Skeletal muscle satellite cell (primary cell): ENCODE measurements at regions not wholly inside any gene's neighbourhood (a gene's known extent, or its start where the extent isn't known, plus 50 kb on each side); places are given as distances from the start of the nearest gene placed in this dataset.
A peak's percentile ranks its signal among the peaks of the same experiment; 100 is the strongest.

Source experiments
- H3K27me3 ChIP-seq: 2 replicates; pipeline ENCODE4 v1.7.0; 2013; ENCODE audit warnings: low read length; ENCODE audit not compliant: control insufficient read depth, insufficient read depth
- H3K36me3 ChIP-seq: 2 replicates; pipeline ENCODE4 v1.7.0; 2013; ENCODE audit warnings: mild to moderate bottlenecking, control low read depth, low read length; ENCODE audit not compliant: insufficient read depth
- H3K4me1 ChIP-seq: 2 replicates; pipeline ENCODE4 v1.7.0; 2013; ENCODE audit warnings: low read length; ENCODE audit not compliant: control insufficient read depth, insufficient read depth
- H3K4me2 ChIP-seq: 2 replicates; pipeline ENCODE4 v1.7.0; 2013; ENCODE audit warnings: mild to moderate bottlenecking, low read length
- H3K4me3 ChIP-seq: 2 replicates; pipeline ENCODE4 v1.7.0; 2013; ENCODE audit warnings: low read length
- H3K9ac ChIP-seq: 2 replicates; pipeline ENCODE4 v1.7.0; 2013; ENCODE audit warnings: mild to moderate bottlenecking, low read depth, low read length, moderate library complexity
- H3K9me3 ChIP-seq: replicated peaks from 2 replicates; pipeline ENCODE4 v1.7.0; 2013; ENCODE audit warnings: mild to moderate bottlenecking, control low read depth, low read length

- H3K4me1 ChIP-seq: peaks cover 4% of the 10 kb centered on the region
- no peak overlapping the region for H3K4me2 ChIP-seq
- H3K36me3 ChIP-seq: no peaks in the 10 kb centered on the region
Observed at GRCh38 chrX:20369468-20369867, 102.8 kb upstream of the RPS6KA3 start.

GRCh38 chrX:20364238-20364637 lies 97.5 kb upstream of the RPS6KA3 start:
- Histone ChIP-seq H3K4me3 (no peak overlapping the region), H3K4me2 (no peak overlapping the region), H3K9me3 (no peaks in the 10 kb centered on the region), H3K4me1 (peaks cover 21% of the 10 kb centered on the region), H3K27me3 (no peaks in the 10 kb centered on the region), H3K36me3 (no peaks in the 10 kb centered on the region), H3K9ac (no peak overlapping the region)

More at GRCh38 chrX:20369468-20369867, 102.8 kb upstream of the RPS6KA3 start:
- H3K27me3 ChIP-seq: no peaks in the 10 kb centered on the region
- no peak overlapping the region for H3K4me3 ChIP-seq
- H3K9me3 ChIP-seq: no peaks in the 10 kb centered on the region
- H3K9ac ChIP-seq: no peak overlapping the region

DNA sequence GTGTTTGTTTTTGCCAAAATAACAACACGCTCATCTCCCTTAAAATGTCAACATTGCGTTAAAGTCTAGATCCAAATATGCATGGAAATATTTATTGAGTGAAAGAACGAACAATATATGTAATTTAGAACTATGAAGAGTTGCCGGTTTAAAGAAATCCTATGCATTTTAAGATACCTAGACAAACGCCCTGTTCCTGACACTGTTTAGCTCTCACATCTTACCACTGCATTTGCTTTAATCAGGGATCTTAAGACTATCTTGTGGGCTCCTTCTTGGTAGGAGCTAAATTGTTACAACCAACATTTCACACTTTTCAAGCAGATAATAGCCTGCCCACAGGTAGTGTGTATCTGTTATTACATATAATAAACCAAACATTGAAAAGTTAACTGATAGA lies 96.6 kb upstream of the RPS6KA3 start:
- peaks cover 21% of the 10 kb centered on the region for H3K4me1 ChIP-seq
- H3K36me3 ChIP-seq: no peaks in the 10 kb centered on the region
- peak overlapping the region; percentile 58 for H3K9ac ChIP-seq
- H3K4me3 ChIP-seq: peak overlapping the region; percentile 17
- no peaks in the 10 kb centered on the region for H3K9me3 ChIP-seq
- no peaks in the 10 kb centered on the region for H3K27me3 ChIP-seq
- peak overlapping the region; percentile 56 for H3K4me2 ChIP-seq

- peak overlapping the region; percentile 48 for H3K4me3 ChIP-seq
- H3K9ac ChIP-seq: peak overlapping the region; percentile 58
- H3K27me3 ChIP-seq: no peaks in the 10 kb centered on the region
- H3K4me2 ChIP-seq: peak overlapping the region; percentile 56
- no peaks in the 10 kb centered on the region for H3K9me3 ChIP-seq
- peaks cover 21% of the 10 kb centered on the region for H3K4me1 ChIP-seq
- no peaks in the 10 kb centered on the region for H3K36me3 ChIP-seq
Observed at GRCh38 chrX:20362268-20363267, 95.9 kb upstream of the RPS6KA3 start.

- Histone ChIP-seq H3K9me3 (no peaks in the 10 kb centered on the region), H3K27me3 (no peaks in the 10 kb centered on the region), H3K4me3 (peak overlapping the region; percentile 48), H3K4me2 (peak overlapping the region; percentile 56), H3K4me1 (peaks cover 21% of the 10 kb centered on the region), H3K9ac (peak overlapping the region; percentile 58), H3K36me3 (no peaks in the 10 kb centered on the region)
Observed at GRCh38 chrX:20361890-20362262, 95.2 kb upstream of the RPS6KA3 start.

- Histone ChIP-seq H3K4me1 (peaks cover 21% of the 10 kb centered on the region), H3K4me2 (peak overlapping the region; percentile 56), H3K9ac (peak overlapping the region; percentile 29), H3K27me3 (no peaks in the 10 kb centered on the region), H3K4me3 (peak overlapping the region; percentile 31), H3K9me3 (no peaks in the 10 kb centered on the region), H3K36me3 (no peaks in the 10 kb centered on the region)
Observed at GRCh38 chrX:20361081-20361889, 94.6 kb upstream of the RPS6KA3 start.

- no peak overlapping the region for H3K9ac ChIP-seq
- no peak overlapping the region for H3K4me3 ChIP-seq
- H3K4me2 ChIP-seq: no peak overlapping the region
- H3K36me3 ChIP-seq: no peaks in the 10 kb centered on the region
- no peaks in the 10 kb centered on the region for H3K27me3 ChIP-seq
- no peaks in the 10 kb centered on the region for H3K9me3 ChIP-seq
- no peaks in the 10 kb centered on the region for H3K4me1 ChIP-seq
Observed at GRCh38 chrX:20355187-20355586, 88.5 kb upstream of the RPS6KA3 start.

DNA sequence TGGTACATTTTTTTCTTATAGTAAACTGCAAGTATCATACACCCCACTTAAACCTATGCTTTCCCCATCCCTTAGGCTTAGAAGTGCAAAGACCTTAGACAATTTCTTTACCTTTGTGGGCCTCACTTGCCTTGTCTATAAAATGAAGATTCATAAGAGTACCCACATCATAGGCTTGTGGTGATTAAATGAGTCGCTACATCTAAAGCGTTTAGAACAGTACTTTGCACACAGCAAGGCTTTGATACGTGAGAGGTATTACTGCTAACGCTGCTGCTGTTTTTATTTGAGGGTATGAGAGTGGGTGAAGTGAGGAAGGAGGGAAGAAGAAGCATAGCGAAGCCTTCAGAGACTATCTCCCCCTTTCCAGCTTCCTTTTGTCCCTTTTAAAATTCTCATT lies 87.8 kb upstream of the RPS6KA3 start:
- no peak overlapping the region for H3K4me2 ChIP-seq
- H3K36me3 ChIP-seq: no peaks in the 10 kb centered on the region
- H3K9me3 ChIP-seq: no peaks in the 10 kb centered on the region
- no peak overlapping the region for H3K9ac ChIP-seq
- no peaks in the 10 kb centered on the region for H3K4me1 ChIP-seq
- no peak overlapping the region for H3K4me3 ChIP-seq
- H3K27me3 ChIP-seq: no peaks in the 10 kb centered on the region

DNA sequence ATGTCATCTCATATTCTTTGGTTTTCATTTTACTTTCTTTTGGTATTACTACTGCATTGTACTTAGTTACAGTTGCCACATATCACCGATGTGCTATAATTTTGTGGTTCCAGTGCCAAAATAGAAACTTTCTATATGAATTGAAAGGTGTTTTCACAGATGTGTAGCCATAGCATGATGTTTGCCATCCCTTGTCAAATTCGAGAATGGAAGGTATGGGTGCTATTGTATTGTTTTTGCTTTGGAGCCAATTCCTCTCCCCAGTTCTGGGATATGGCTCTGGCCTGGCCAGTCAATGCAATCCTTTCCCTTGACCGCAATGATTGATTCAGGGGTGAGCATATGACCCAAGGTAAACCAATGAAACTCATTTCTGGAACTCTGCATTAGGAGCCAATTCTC lies 86.2 kb upstream of the RPS6KA3 start:
- Histone ChIP-seq H3K36me3 (no peaks in the 10 kb centered on the region), H3K4me3 (no peak overlapping the region), H3K9ac (no peak overlapping the region), H3K9me3 (no peaks in the 10 kb centered on the region), H3K27me3 (no peaks in the 10 kb centered on the region), H3K4me2 (no peak overlapping the region), H3K4me1 (no peaks in the 10 kb centered on the region)

DNA sequence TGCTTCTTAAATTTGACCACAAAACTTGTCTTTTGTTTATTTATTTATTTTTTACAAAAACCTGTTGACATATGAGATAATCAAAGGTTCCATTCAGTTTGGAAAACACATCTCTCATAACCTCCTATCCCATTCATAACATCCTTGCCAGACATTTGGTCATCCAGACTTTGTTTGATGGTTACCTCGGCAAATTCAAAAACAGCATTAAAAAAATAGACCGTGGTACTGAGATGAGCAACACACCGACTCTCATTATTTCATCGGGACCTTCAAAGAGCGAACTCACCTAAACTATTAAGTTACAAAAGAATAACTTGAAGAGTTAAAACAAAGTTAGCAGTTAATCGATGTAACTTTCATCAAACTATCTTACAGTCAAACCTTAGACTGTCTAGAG lies 85.8 kb upstream of the RPS6KA3 start:
- Histone ChIP-seq H3K4me3 (no peak overlapping the region), H3K4me2 (no peak overlapping the region), H3K27me3 (no peaks in the 10 kb centered on the region), H3K36me3 (no peaks in the 10 kb centered on the region), H3K9me3 (no peaks in the 10 kb centered on the region), H3K4me1 (no peaks in the 10 kb centered on the region), H3K9ac (no peak overlapping the region)

DNA sequence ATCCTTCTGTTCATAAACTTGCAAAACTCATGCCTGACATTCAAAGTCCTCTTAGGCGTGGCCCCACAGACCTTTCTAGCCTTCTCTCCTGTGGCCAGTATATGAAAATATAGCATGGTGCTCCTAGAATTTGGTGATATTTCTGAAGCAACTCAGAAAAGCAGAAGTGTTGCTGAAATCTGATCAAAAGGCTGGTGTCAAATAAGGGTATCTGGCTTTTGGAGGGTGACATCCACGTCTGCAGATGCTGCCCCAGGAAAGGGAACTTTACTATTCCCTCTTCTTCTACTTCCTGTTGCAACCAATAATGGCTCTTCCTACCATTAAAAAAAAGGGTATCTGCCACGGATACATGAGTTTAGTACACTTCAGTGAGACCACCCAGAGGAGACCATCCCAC lies 83.9 kb upstream of the RPS6KA3 start:
- Histone ChIP-seq H3K36me3 (no peaks in the 10 kb centered on the region), H3K27me3 (no peaks in the 10 kb centered on the region), H3K4me2 (no peak overlapping the region), H3K4me1 (no peaks in the 10 kb centered on the region), H3K4me3 (no peak overlapping the region), H3K9me3 (no peaks in the 10 kb centered on the region), H3K9ac (no peak overlapping the region)
